Naive thymus-derived CD4-positive, alpha-beta T cell (primary cell): ENCODE measurements at regions not wholly inside any gene's neighbourhood (a gene's known extent, or its start where the extent isn't known, plus 50 kb on each side); places are given as distances from the start of the nearest gene placed in this dataset.
"Not testable (repeated sequence)": the region's sequence is repeated elsewhere in the genome, so short reads cannot be mapped to it uniquely, and the experiment has no call there.

Experiments
- ATAC-seq: fragments of 150-1000 bp; cut with Tn5 transposase; 2 replicates; pipeline ENCODE4 v1.10.0; 2021; ENCODE audit warnings: mild to moderate bottlenecking, moderate library complexity
- CTCF ChIA-PET: fragments of 350-600 bp; sonication (Branson Sonifier 250); formaldehyde crosslinking; loops from one replicate; lab custom pipeline; 2021; ENCODE audit warnings: antibody characterized with exemption; lab: Charles Lee
- POLR2A ChIA-PET: fragments of 350-600 bp; sonication (Branson Sonifier 250); formaldehyde crosslinking; loops from one replicate; lab custom pipeline; 2021; ENCODE audit warnings: antibody characterized with exemption, inconsistent platforms; lab: Charles Lee
- DNase-seq, 9 donors: peaks; one replicate each; pipeline versions ENCODE4 v3.0.0 to v3.0.0-alpha.2; 2020 to 2022; ENCODE audit warnings: mixed read lengths in 1 of 9
- H3K27ac ChIP-seq: one replicate; pipeline ENCODE4 v1.7.0; 2013; ENCODE audit warnings: mild to moderate bottlenecking, low read depth, low read length, moderate library complexity
- H3K27me3 ChIP-seq, 2 donors: one replicate each; pipeline ENCODE4 v1.7.0; 2013; ENCODE audit warnings: low read length in 2 of 2, mild to moderate bottlenecking in 2 of 2, moderate library complexity in 2 of 2; ENCODE audit not compliant: control insufficient read depth in 2 of 2, insufficient read depth in 2 of 2
- H3K36me3 ChIP-seq, 3 experiments: 1 replicate in 2 of 3; 2 replicates in 1 of 3; pipeline ENCODE4 v1.7.0; 2013; ENCODE audit warnings: low read length in 3 of 3, mild to moderate bottlenecking in 3 of 3, moderate library complexity in 1 of 3; ENCODE audit not compliant: insufficient read depth in 3 of 3, control insufficient read depth in 2 of 3
- H3K4me1 ChIP-seq, 2 donors: one replicate each; pipeline ENCODE4 v1.7.0; 2013; ENCODE audit warnings: low read length in 2 of 2, mild to moderate bottlenecking in 2 of 2, moderate library complexity in 1 of 2; ENCODE audit not compliant: control insufficient read depth in 2 of 2, insufficient read depth in 2 of 2
- H3K4me3 ChIP-seq: 2 replicates; pipeline ENCODE4 v1.7.0; 2013; ENCODE audit warnings: mild to moderate bottlenecking, low read length
- H3K9me3 ChIP-seq, 3 experiments: 1 replicate in 2 of 3; 2 replicates in 1 of 3; pipeline ENCODE4 v1.7.0; 2013; ENCODE audit warnings: low read length in 3 of 3; ENCODE audit not compliant: control insufficient read depth in 2 of 3
- H3K27ac Mint-ChIP-seq, 9 donors: one replicate each; pipeline ENCODE4 v1.8.0; 2020 to 2022; ENCODE audit warnings: mixed read lengths in 9 of 9, mild to moderate bottlenecking in 8 of 9, moderate library complexity in 5 of 9, inconsistent platforms in 2 of 9
- H3K27me3 Mint-ChIP-seq, 5 donors: one replicate each; pipeline ENCODE4 v1.8.0; 2021 to 2022; ENCODE audit warnings: mixed read lengths in 5 of 5, mild to moderate bottlenecking in 1 of 5
- H3K36me3 Mint-ChIP-seq, 5 donors: one replicate each; pipeline ENCODE4 v1.8.0; 2020 to 2022; ENCODE audit warnings: mixed read lengths in 5 of 5, mild to moderate bottlenecking in 3 of 5, inconsistent platforms in 1 of 5
- H3K4me1 Mint-ChIP-seq, 7 donors: one replicate each; pipeline ENCODE4 v1.8.0; 2020 to 2022; ENCODE audit warnings: mixed read lengths in 7 of 7, mild to moderate bottlenecking in 3 of 7, inconsistent platforms in 1 of 7
- H3K4me3 Mint-ChIP-seq, 10 donors: one replicate each; pipeline ENCODE4 v1.8.0; 2020 to 2022; ENCODE audit warnings: mild to moderate bottlenecking in 10 of 10, mixed read lengths in 10 of 10, moderate library complexity in 6 of 10, inconsistent platforms in 2 of 10
- H3K9me3 Mint-ChIP-seq, 11 donors: one replicate each; pipeline ENCODE4 v1.8.0; 2020 to 2022; ENCODE audit warnings: mixed read lengths in 11 of 11, mild to moderate bottlenecking in 4 of 11, inconsistent platforms in 1 of 11, moderate library complexity in 1 of 11
- intact Hi-C, 2 donors: fragments of 100-400 bp; cut with micrococcal nuclease; formaldehyde crosslinking; loops; one replicate each; pipeline ENCODE4 v1.15.1; 2023

DNA sequence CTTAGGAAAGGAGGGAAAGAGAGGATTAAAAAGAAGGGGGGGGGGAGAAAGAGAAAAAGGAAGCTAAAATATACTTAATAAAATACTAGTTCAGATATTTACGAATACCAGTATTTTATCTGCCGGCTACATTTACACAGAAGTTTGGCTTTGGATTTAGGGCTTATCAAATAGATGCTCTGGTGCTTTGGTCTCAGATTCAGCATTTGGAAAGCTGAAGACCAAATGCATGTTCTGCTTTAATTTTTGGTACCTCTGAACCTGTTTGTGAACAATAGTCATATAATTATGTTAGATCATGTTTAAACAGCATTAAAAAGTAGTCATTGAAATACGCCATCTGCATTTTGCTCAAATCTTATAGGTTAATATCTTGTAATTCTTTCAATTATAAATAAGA lies 786.0 kb upstream of the CITED2 start:
- peaks cover 0 to 8% (median 0%) of the 10 kb centered on the region in 11 donors for H3K9me3 Mint-ChIP-seq
- H3K27ac Mint-ChIP-seq = no peak overlapping the region
- POLR2A ChIA-PET = no interaction called here

DNA sequence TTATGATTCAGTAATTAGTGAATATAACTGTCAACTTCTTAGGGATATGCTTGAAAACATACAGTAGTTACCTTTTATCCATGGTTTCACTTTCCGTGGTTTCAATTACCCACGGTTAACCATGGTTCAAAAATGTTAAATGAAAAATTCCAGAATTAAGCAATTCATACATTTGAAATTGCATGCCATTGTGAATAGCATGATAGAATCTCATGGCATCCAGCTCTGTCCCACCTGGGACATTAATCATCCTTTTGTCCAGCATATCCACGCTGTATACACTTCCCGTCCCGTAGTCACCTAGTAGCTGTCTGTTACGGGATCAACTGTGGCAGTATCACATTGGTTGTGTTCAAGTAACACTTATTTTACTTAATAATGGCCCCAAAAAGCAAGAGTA lies 781.7 kb upstream of the CITED2 start:
- no peak overlapping the region for H3K27ac Mint-ChIP-seq
- DNase-seq = no peak
- Histone ChIP-seq H3K36me3 (no peaks in the 10 kb centered on the region), H3K9me3 (no peaks in the 10 kb centered on the region), H3K27ac (no peak overlapping the region), H3K4me3 (no peak overlapping the region), H3K27me3 (peaks cover 0 to 3% of the 10 kb centered on the region in 2 donors), H3K4me1 (no peaks in the 10 kb centered on the region)
- no peaks in the 10 kb centered on the region for H3K4me1 Mint-ChIP-seq
- no peak for ATAC-seq
- peaks cover 0 to 5% (median 0%) of the 10 kb centered on the region in 11 donors for H3K9me3 Mint-ChIP-seq
- intact Hi-C loops = no loop called here
- ChIA-PET CTCF (no interaction called here), POLR2A (no interaction called here)
- no peak overlapping the region for H3K4me3 Mint-ChIP-seq
- H3K27me3 Mint-ChIP-seq = peaks cover 0 to 6% (median 4%) of the 10 kb centered on the region in 5 donors
- H3K36me3 Mint-ChIP-seq = no peaks in the 10 kb centered on the region

More for the DNA sequence above, 786.0 kb upstream of the CITED2 start:
- CTCF ChIA-PET = no interaction called here
- intact Hi-C loops = no loop called here
- H3K4me3 Mint-ChIP-seq = no peak overlapping the region
- H3K27me3 Mint-ChIP-seq = peaks cover 0 to 6% (median 4%) of the 10 kb centered on the region in 5 donors
- H3K4me1 Mint-ChIP-seq = no peaks in the 10 kb centered on the region
- H3K4me3 ChIP-seq = no peak overlapping the region
- no peaks in the 10 kb centered on the region for H3K36me3 ChIP-seq
- H3K27me3 ChIP-seq = peaks cover 0 to 3% of the 10 kb centered on the region in 2 donors
- no peak for DNase-seq
- no peaks in the 10 kb centered on the region for H3K9me3 ChIP-seq
- no peaks in the 10 kb centered on the region for H3K36me3 Mint-ChIP-seq
- H3K4me1 ChIP-seq = no peaks in the 10 kb centered on the region
- H3K27ac ChIP-seq = no peak overlapping the region
- ATAC-seq = no peak

DNA sequence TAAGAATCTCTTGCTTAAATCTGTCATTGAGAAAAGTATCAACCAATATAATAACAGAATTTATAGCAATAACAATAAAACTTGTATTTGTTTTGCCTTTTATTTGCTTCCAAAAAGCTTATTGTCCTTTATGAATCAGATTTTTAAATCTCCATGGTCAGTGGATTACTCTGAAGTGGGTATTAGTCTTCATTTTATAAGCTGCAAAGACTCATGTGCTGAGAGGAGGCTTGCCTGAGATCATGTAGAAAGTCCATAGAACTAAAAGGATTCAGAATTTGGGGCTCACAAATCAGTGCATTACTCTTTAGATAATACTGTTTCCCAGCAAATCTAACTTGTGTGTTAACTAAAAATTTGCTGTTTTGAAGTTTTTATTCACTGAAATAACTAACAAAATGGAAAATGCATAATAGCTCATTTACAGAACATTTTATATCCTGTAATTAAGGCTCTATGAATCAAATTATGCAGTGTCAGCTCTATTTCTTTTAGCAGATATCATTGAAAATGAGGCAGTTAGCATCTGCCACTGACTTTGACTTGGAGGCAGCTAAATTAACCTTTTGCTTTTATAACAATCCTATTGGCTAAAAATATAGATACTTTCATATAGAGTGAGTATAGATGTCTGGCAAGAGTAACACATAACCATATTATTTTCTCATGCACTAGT lies 781.1 kb upstream of the CITED2 start:
- ATAC-seq = no peak

DNA sequence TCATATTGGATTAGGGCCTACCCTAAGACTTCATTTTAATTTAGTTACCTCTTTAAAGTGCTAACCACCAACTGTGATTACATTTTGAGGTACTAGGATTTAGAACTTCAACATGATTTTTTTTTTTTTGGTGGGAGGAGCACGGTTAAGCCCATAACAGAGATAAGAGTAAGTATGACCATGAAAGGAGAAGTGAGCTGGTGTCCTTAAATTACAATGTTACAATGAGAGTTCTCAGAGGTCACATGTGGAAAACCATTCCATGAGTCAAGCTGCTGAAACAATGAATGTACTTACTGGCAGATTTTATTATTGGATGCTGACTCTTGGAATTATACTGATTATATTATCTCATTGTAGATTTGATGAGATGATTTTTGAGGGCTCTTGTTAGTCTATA lies 779.3 kb upstream of the CITED2 start:
- Histone ChIP-seq H3K4me3 (no peak overlapping the region), H3K9me3 (no peaks in the 10 kb centered on the region), H3K27me3 (peaks cover 0 to 3% of the 10 kb centered on the region in 2 donors), H3K4me1 (no peaks in the 10 kb centered on the region), H3K27ac (no peak overlapping the region), H3K36me3 (no peaks in the 10 kb centered on the region)
- Mint-ChIP-seq H3K27me3 (peaks cover 0 to 4% (median 0%) of the 10 kb centered on the region in 5 donors), H3K36me3 (no peaks in the 10 kb centered on the region), H3K9me3 (peaks cover 0 to 5% (median under 1%) of the 10 kb centered on the region in 11 donors), H3K4me1 (no peaks in the 10 kb centered on the region), H3K4me3 (no peak overlapping the region), H3K27ac (no peak overlapping the region)
- DNase-seq = no peak
- CTCF ChIA-PET = no interaction called here
- POLR2A ChIA-PET = no interaction called here
- no peak for ATAC-seq
- intact Hi-C loops = no loop called here

More for the DNA sequence above, 781.1 kb upstream of the CITED2 start:
- Mint-ChIP-seq H3K4me3 (no peak overlapping the region), H3K27me3 (peaks cover 0 to 6% (median 4%) of the 10 kb centered on the region in 5 donors), H3K9me3 (peaks cover 0 to 5% (median 0%) of the 10 kb centered on the region in 11 donors), H3K36me3 (no peaks in the 10 kb centered on the region), H3K27ac (no peak overlapping the region), H3K4me1 (no peaks in the 10 kb centered on the region)
- CTCF ChIA-PET = no interaction called here
- Histone ChIP-seq H3K4me1 (no peaks in the 10 kb centered on the region), H3K9me3 (no peaks in the 10 kb centered on the region), H3K27ac (no peak overlapping the region), H3K36me3 (no peaks in the 10 kb centered on the region), H3K4me3 (no peak overlapping the region), H3K27me3 (peaks cover 0 to 3% of the 10 kb centered on the region in 2 donors)
- no peak for DNase-seq
- POLR2A ChIA-PET = no interaction called here
- intact Hi-C loops = no loop called here

DNA sequence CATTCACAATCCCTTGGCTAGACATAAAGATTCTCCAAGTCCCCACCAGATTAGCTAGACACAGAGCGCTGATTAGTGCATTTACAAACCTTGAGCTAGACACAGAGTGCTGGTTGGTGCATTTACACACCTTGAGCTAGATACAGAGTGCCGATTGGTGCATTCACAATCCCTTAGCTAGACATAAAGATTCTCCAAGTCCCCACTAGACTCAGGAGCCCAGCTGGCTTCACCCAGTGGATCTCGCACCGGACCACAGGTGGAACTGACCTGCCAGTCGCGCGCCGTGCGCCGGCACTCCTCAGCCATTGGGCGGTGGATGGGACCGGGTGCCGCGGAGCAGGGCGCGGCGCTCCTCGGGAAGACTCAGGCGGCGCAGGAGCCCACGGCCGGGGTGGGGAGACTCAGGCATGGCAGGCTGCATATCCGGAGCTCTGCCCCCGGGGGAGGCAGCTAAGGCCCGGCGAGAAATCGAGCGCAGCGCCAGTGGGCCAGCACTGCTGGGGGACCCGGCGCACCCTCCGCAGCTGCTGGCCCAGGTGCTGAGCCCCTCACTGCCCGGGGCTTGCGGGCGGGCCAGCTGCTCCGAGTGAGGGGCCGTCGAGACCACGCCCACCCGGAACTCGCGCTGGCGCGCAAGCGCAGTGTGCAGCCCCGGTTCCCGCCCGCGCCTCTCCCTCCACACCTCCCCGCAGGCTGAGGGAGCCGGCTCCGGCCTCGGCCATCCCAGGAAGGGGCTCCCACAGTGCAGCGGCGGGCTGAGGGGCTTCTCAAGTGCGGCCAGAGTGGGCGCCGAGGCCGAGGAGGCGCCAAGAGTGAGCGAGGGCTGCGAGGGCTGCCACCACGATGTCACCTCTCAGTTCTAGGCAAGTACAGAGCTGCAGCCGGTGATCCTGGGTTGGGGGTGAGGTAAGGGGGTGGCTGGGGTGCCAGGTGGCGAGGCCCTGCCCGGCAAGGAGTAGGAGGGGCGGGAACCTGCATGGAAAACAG lies 773.7 kb upstream of the CITED2 start:
- CTCF ChIA-PET, H3K4me3 Mint-ChIP-seq, H3K9me3 ChIP-seq, intact Hi-C loops, H3K36me3 ChIP-seq, H3K27me3 ChIP-seq, H3K27ac ChIP-seq, H3K4me1 Mint-ChIP-seq, DNase-seq, H3K27ac Mint-ChIP-seq, POLR2A ChIA-PET, H3K4me3 ChIP-seq, H3K4me1 ChIP-seq, H3K9me3 Mint-ChIP-seq, ATAC-seq, H3K27me3 Mint-ChIP-seq, H3K36me3 Mint-ChIP-seq: not testable (repeated sequence)

DNA sequence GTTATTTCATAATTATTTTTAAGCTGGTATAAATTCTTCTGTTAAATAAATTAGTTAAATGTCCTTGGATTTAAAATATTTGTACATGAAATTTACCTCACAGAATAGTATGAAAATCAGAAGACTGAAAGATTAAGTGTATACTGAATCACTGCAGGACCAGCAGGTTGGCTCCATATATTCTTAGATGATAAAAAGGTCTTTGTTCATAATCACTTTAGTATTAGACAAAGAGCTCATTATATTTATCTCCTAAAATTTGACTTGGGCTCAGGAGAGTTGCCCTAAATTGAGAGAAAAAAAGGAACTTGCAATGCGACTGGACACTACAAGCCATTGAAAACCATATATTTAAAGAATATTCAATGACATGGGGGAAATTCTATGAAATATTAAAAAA lies 766.4 kb upstream of the CITED2 start:
- H3K4me3 Mint-ChIP-seq = no peak overlapping the region
- Histone ChIP-seq H3K4me3 (no peak overlapping the region), H3K27me3 (no peaks in the 10 kb centered on the region), H3K9me3 (no peaks in the 10 kb centered on the region), H3K4me1 (no peaks in the 10 kb centered on the region), H3K36me3 (no peaks in the 10 kb centered on the region), H3K27ac (no peak overlapping the region)
- ATAC-seq = no peak
- no peak for DNase-seq
- peaks cover 0 to 5% (median 0%) of the 10 kb centered on the region in 5 donors for H3K27me3 Mint-ChIP-seq
- H3K4me1 Mint-ChIP-seq = no peaks in the 10 kb centered on the region
- no peak overlapping the region for H3K27ac Mint-ChIP-seq
- no peaks in the 10 kb centered on the region for H3K36me3 Mint-ChIP-seq
- intact Hi-C loops = no loop called here
- H3K9me3 Mint-ChIP-seq = peaks cover 0 to 2% (median 0%) of the 10 kb centered on the region in 11 donors
- ChIA-PET POLR2A (no interaction called here), CTCF (no interaction called here)
